GM12878 (cell line): ENCODE measurements at regions not wholly inside any gene's neighbourhood (a gene's known extent, or its start where the extent isn't known, plus 50 kb on each side); places are given as distances from the start of the nearest gene placed in this dataset.

Source experiments
- NFIC ChIP-seq: IDR thresholded peaks from 2 replicates; pipeline ENCODE4 v1.6.1; 2012; ENCODE audit warnings: low read depth, mild to moderate bottlenecking, inconsistent platforms, low read length, moderate library complexity
- POLR2A ChIP-seq: IDR thresholded peaks from 2 replicates; pipeline ENCODE4 v1.6.1; 2011; ENCODE audit warnings: low read depth, mild to moderate bottlenecking, low read length
- SRF ChIP-seq, 2 experiments: IDR thresholded peaks; 2 replicates each; pipeline ENCODE4 v1.6.1; 2011; ENCODE audit warnings: low read depth in 2 of 2, low read length in 2 of 2, mild to moderate bottlenecking in 1 of 2, moderate library complexity in 1 of 2
- TAF1 ChIP-seq: IDR thresholded peaks from 2 replicates; pipeline ENCODE4 v1.6.1; 2011; ENCODE audit warnings: mild to moderate bottlenecking, low read depth, low read length, borderline replicate concordance
- TBL1XR1 ChIP-seq: IDR thresholded peaks from 2 replicates; pipeline ENCODE4 v1.6.1; 2012; ENCODE audit warnings: low read depth, low read length, improper control_type of control experiment
- TF ChIP-seq, protein P1 (sequence below): IDR thresholded peaks from 2 replicates; pipeline ENCODE4 v1.6.1; 2011; ENCODE audit warnings: low read depth, mild to moderate bottlenecking, low read length, moderate library complexity, borderline replicate concordance; ENCODE audit errors: extremely low read depth
- TF ChIP-seq, protein P2 (sequence below), 3 experiments: IDR thresholded peaks in 2 of 3; conservative IDR thresholded peaks in 1 of 3; 2 replicates each; pipeline ENCODE4 v1.5.1; 2011; ENCODE audit warnings: low read depth in 3 of 3, low read length in 3 of 3, mild to moderate bottlenecking in 3 of 3, control low read depth in 2 of 3, moderate library complexity in 2 of 3, inconsistent platforms in 1 of 3, mixed read lengths in 1 of 3; ENCODE audit not compliant: control insufficient read depth in 2 of 3, insufficient read depth in 1 of 3; ENCODE audit errors: extremely low read depth in 1 of 3
- TF ChIP-seq, protein P3 (sequence below): fragments of 450-650 bp; IDR thresholded peaks from 2 replicates; pipeline ENCODE4 v1.6.1; 2017; ENCODE audit warnings: mild to moderate bottlenecking
- TF ChIP-seq, protein P4 (sequence below): IDR thresholded peaks from 2 replicates; pipeline ENCODE4 v1.6.1; 2012; ENCODE audit warnings: low read depth, low read length, improper control_type of control experiment

DNA sequence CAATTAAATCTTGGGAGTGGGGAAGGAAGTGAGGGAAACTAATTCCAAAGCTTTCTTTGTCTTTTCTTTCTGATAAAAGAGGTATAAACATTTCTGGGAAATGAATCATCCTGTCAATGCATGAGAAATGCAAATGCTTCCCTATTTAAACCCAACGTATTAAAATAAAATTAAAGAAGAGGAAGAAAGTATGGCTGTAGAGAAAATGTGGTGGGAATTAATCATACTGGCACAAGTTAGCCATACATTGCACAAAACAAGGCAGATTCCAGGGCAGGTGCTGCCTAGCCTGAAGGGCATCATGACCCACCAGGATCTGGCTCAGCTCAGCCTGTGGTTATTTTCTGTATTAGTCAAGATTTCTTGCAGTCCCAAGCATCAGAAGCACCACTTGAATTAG lies 338.0 kb downstream of the NYAP2 start:
- no peak for TF ChIP-seq POLR2A
- TF ChIP-seq, protein P1, sequence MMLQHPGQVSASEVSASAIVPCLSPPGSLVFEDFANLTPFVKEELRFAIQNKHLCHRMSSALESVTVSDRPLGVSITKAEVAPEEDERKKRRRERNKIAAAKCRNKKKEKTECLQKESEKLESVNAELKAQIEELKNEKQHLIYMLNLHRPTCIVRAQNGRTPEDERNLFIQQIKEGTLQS: no peak
- TF ChIP-seq, protein P2, sequence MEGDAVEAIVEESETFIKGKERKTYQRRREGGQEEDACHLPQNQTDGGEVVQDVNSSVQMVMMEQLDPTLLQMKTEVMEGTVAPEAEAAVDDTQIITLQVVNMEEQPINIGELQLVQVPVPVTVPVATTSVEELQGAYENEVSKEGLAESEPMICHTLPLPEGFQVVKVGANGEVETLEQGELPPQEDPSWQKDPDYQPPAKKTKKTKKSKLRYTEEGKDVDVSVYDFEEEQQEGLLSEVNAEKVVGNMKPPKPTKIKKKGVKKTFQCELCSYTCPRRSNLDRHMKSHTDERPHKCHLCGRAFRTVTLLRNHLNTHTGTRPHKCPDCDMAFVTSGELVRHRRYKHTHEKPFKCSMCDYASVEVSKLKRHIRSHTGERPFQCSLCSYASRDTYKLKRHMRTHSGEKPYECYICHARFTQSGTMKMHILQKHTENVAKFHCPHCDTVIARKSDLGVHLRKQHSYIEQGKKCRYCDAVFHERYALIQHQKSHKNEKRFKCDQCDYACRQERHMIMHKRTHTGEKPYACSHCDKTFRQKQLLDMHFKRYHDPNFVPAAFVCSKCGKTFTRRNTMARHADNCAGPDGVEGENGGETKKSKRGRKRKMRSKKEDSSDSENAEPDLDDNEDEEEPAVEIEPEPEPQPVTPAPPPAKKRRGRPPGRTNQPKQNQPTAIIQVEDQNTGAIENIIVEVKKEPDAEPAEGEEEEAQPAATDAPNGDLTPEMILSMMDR (IDR thresholded peaks at IDR 0.05 in 2 of 3, conservative IDR thresholded peaks at IDR 0.05 in 1 of 3; ENCODE audit: control insufficient read depth in 2 of 3, extremely low read depth in 1 of 3, insufficient read depth in 1 of 3, low read depth in 3 of 3, low read length in 3 of 3): no peak
- no peak for TF ChIP-seq SRF (IDR thresholded peaks at IDR 0.05; ENCODE audit: low read depth in 2 of 2, low read length in 2 of 2)
- TF ChIP-seq, protein P3, sequence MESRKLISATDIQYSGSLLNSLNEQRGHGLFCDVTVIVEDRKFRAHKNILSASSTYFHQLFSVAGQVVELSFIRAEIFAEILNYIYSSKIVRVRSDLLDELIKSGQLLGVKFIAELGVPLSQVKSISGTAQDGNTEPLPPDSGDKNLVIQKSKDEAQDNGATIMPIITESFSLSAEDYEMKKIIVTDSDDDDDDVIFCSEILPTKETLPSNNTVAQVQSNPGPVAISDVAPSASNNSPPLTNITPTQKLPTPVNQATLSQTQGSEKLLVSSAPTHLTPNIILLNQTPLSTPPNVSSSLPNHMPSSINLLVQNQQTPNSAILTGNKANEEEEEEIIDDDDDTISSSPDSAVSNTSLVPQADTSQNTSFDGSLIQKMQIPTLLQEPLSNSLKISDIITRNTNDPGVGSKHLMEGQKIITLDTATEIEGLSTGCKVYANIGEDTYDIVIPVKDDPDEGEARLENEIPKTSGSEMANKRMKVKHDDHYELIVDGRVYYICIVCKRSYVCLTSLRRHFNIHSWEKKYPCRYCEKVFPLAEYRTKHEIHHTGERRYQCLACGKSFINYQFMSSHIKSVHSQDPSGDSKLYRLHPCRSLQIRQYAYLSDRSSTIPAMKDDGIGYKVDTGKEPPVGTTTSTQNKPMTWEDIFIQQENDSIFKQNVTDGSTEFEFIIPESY: no peak
- TF ChIP-seq, protein P4, sequence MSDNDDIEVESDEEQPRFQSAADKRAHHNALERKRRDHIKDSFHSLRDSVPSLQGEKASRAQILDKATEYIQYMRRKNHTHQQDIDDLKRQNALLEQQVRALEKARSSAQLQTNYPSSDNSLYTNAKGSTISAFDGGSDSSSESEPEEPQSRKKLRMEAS: no peak
- TF ChIP-seq TAF1: no peak
- no peak for TF ChIP-seq NFIC
- TF ChIP-seq TBL1XR1: no peak
